IPS-15b (cell line): ENCODE measurements at regions not wholly inside any gene's neighbourhood (a gene's known extent, or its start where the extent isn't known, plus 50 kb on each side); places are given as distances from the start of the nearest gene placed in this dataset.
"Not testable (repeated sequence)": the region's sequence is repeated elsewhere in the genome, so short reads cannot be mapped to it uniquely, and the experiment has no call there.

Experiments used
- H3K27me3 ChIP-seq: one replicate; pipeline ENCODE4 v1.6.1; 2013; ENCODE audit warnings: low read length; ENCODE audit not compliant: control insufficient read depth, insufficient read depth
- H3K36me3 ChIP-seq: one replicate; pipeline ENCODE4 v1.6.1; 2013; ENCODE audit warnings: low read length; ENCODE audit not compliant: control insufficient read depth, insufficient read depth
- H3K4me1 ChIP-seq: one replicate; pipeline ENCODE4 v1.6.1; 2013; ENCODE audit warnings: mild to moderate bottlenecking, low read length; ENCODE audit not compliant: control insufficient read depth, insufficient read depth
- H3K4me3 ChIP-seq: one replicate; pipeline ENCODE4 v1.5.1; 2013; ENCODE audit warnings: low read depth, low read length
- H3K9ac ChIP-seq: one replicate; pipeline ENCODE4 v1.6.1; 2013; ENCODE audit warnings: low read depth, mild to moderate bottlenecking, low read length
- H3K9me3 ChIP-seq: one replicate; pipeline ENCODE4 v1.6.1; 2013; ENCODE audit warnings: mild to moderate bottlenecking, low read length; ENCODE audit not compliant: control insufficient read depth, insufficient read depth

DNA sequence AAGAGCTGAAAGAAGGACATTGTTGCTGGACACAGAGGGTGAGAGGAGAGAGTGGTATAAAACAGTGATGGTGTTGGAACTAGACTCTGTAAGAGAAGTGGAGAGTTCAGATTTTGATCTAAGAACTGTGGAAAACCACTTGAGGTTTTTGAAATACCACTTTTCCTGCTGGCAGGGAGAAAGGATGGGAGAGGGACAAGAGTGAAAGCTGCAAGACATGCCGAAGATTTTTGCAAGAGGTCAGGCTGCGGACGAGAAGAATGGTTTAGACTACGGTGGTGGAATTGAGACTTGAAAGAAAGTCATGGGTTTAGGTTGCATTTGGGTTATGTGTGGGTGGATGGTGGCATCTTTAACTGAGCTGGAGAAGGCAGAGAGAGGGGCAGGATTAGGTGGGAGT lies 202.2 kb upstream of the RPS23 start:
- Histone ChIP-seq H3K4me3 (no peak overlapping the region), H3K27me3 (no peaks in the 10 kb centered on the region), H3K36me3 (no peaks in the 10 kb centered on the region), H3K4me1 (no peaks in the 10 kb centered on the region), H3K9ac (no peak overlapping the region), H3K9me3 (no peaks in the 10 kb centered on the region)

GRCh38 chr5:82476155-82476554 lies 198.0 kb upstream of the RPS23 start:
- Histone ChIP-seq H3K9ac (no peak overlapping the region), H3K4me1 (no peaks in the 10 kb centered on the region), H3K27me3 (no peaks in the 10 kb centered on the region), H3K9me3 (no peaks in the 10 kb centered on the region), H3K36me3 (no peaks in the 10 kb centered on the region), H3K4me3 (no peak overlapping the region)

DNA sequence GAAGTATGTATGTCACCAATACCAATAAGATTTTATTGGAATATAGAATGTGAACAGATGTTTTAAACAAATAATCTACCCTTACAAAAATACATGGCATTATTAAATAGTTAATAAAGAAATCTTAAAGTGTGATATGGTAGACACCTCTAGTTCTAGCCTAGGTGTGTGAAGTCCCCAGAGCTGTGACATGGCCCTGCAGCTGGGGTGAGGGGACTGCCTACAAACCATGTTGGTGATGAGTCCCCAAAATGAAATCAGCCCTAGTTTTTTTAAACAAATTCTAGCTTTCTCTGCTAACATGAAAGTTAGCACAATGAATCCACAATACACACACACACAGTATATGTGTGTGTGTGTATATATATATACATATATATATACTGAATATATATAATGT lies 195.1 kb upstream of the RPS23 start:
- H3K9me3 ChIP-seq, result no peaks in the 10 kb centered on the region
- H3K4me3 ChIP-seq, result no peak overlapping the region
- H3K9ac ChIP-seq, result no peak overlapping the region
- no peaks in the 10 kb centered on the region for H3K36me3 ChIP-seq
- H3K4me1 ChIP-seq, result no peaks in the 10 kb centered on the region
- no peaks in the 10 kb centered on the region for H3K27me3 ChIP-seq

- H3K4me3 ChIP-seq, result no peak overlapping the region
- H3K9ac ChIP-seq, result no peak overlapping the region
- no peaks in the 10 kb centered on the region for H3K4me1 ChIP-seq
- no peaks in the 10 kb centered on the region for H3K9me3 ChIP-seq
- H3K27me3 ChIP-seq, result no peaks in the 10 kb centered on the region
- no peaks in the 10 kb centered on the region for H3K36me3 ChIP-seq
Measured at GRCh38 chr5:82470185-82470994, 192.2 kb upstream of the RPS23 start.

- Histone ChIP-seq H3K4me1 (no peaks in the 10 kb centered on the region), H3K27me3 (no peaks in the 10 kb centered on the region), H3K9me3 (no peaks in the 10 kb centered on the region), H3K9ac (no peak overlapping the region), H3K4me3 (no peak overlapping the region), H3K36me3 (no peaks in the 10 kb centered on the region)
Measured at GRCh38 chr5:82466986-82467561, 188.9 kb upstream of the RPS23 start.

GRCh38 chr5:82465235-82465634 lies 187.1 kb upstream of the RPS23 start:
- no peaks in the 10 kb centered on the region for H3K27me3 ChIP-seq
- no peak overlapping the region for H3K9ac ChIP-seq
- no peaks in the 10 kb centered on the region for H3K36me3 ChIP-seq

GRCh38 chr5:82459626-82460025 lies 181.5 kb upstream of the RPS23 start:
- Histone ChIP-seq H3K9me3 (peaks cover 12% of the 10 kb centered on the region), H3K9ac (no peak overlapping the region), H3K4me1 (no peaks in the 10 kb centered on the region), H3K27me3 (no peaks in the 10 kb centered on the region), H3K36me3 (peaks cover 4% of the 10 kb centered on the region), H3K4me3 (no peak overlapping the region)

More at GRCh38 chr5:82465235-82465634, 187.1 kb upstream of the RPS23 start:
- Histone ChIP-seq H3K9me3 (no peaks in the 10 kb centered on the region), H3K4me1 (no peaks in the 10 kb centered on the region), H3K4me3 (no peak overlapping the region)

DNA sequence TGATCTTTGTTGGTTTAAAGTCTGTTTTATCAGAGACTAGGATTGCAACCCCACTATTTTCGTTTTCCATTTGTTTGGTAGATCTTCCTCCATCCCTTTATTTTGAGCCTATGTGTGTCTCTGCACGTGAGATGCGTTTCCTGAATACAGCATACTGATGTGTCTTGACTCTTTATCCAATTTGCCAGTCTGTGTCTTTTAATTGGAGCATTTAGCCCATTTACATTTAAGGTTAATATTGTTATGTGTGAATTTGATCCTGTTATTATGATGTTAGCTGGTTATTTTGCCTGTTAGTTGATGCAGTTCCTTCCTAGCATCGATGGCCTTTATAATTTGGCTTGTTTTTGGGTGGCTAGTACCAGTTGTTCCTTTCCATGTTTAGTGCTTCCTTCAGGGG lies 177.2 kb upstream of the RPS23 start:
- peaks cover 12% of the 10 kb centered on the region for H3K9me3 ChIP-seq
- H3K4me3 ChIP-seq, H3K27me3 ChIP-seq, H3K36me3 ChIP-seq, H3K4me1 ChIP-seq, H3K9ac ChIP-seq: not testable (repeated sequence)

DNA sequence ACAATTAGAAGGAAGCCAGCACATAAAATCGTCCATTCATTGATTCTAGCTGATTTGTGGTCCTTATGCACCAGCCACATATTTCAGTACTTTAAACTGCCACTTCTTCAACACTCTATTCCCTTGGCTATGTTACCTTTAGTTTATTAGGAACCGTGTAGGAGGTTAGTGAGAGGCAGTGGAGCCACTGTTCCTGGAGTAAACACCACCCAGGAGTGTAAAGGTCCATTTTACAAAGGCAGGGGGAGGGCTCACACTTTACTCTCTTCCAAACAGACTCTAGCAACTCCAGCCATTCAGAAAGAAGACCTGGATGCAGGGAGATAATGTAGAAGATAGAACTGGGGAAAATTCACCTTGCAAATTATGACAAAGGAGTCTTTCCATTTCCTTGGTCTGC lies 170.2 kb upstream of the RPS23 start:
- Histone ChIP-seq H3K4me3 (no peak overlapping the region), H3K9me3 (no peaks in the 10 kb centered on the region), H3K36me3 (no peaks in the 10 kb centered on the region), H3K27me3 (no peaks in the 10 kb centered on the region), H3K4me1 (no peaks in the 10 kb centered on the region), H3K9ac (no peak overlapping the region)

DNA sequence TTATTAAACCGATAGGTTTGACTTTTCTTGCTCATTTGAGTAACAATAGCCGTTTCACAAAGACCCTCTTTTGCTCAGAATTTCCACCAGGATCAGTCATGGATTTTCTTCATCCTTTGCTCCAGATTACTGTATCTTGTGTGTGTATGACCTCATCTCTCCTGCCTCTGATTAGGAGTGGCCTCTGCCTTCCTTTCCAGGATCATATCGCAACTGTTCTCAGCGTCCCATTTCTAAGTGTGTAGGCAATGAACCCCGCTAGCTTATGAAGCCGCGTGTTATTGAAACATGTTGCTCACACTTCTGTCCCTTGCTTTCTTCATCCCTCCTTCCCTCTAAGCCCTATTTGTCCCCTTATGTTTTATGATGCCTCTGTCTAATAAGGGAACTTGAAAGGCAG lies 169.8 kb upstream of the RPS23 start:
- Histone ChIP-seq H3K4me1 (no peaks in the 10 kb centered on the region), H3K9me3 (no peaks in the 10 kb centered on the region), H3K4me3 (no peak overlapping the region), H3K36me3 (no peaks in the 10 kb centered on the region), H3K27me3 (no peaks in the 10 kb centered on the region), H3K9ac (no peak overlapping the region)

DNA sequence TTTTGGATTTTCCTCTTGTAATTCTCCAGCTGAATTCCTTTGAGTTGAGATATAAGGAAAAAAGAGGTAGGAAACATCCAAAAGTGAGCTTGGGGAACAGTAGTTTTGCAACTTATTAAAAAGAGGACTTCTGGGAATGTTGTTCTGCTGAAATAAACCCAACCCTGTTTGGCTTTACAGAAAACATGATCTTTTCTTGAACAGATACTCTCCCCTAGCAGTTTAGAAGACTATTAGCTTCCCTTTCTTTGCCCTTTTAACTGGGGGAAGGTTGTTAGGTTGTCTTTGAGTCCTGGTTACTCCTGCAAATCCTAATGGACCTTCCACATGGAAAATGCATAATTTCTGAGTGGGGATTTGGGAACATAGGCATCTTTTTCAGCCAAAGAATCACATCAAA lies 168.7 kb upstream of the RPS23 start:
- H3K9ac ChIP-seq, result no peak overlapping the region
- H3K9me3 ChIP-seq, result no peaks in the 10 kb centered on the region
- H3K4me1 ChIP-seq, result no peaks in the 10 kb centered on the region
- no peak overlapping the region for H3K4me3 ChIP-seq
- no peaks in the 10 kb centered on the region for H3K36me3 ChIP-seq
- no peaks in the 10 kb centered on the region for H3K27me3 ChIP-seq

- no peak overlapping the region for H3K4me3 ChIP-seq
- H3K9me3 ChIP-seq, result no peaks in the 10 kb centered on the region
- no peaks in the 10 kb centered on the region for H3K4me1 ChIP-seq
- no peaks in the 10 kb centered on the region for H3K36me3 ChIP-seq
- no peaks in the 10 kb centered on the region for H3K27me3 ChIP-seq
- no peak overlapping the region for H3K9ac ChIP-seq
Measured at GRCh38 chr5:82445726-82446335, 167.7 kb upstream of the RPS23 start.
